Heart right ventricle (tissue), 16 donors: ENCODE measurements at regions not wholly inside any gene's neighbourhood (a gene's known extent, or its start where the extent isn't known, plus 50 kb on each side); places are given as distances from the start of the nearest gene placed in this dataset.

Experiments used
- ATAC-seq, 8 donors: fragments of 200-7000 bp; cut with Tn5 transposase; one replicate each; pipeline ENCODE4 v1.9.1; 2020; ENCODE audit warnings: mild to moderate bottlenecking in 8 of 8, moderate library complexity in 8 of 8, moderate number of reproducible peaks in 1 of 8
- DNase-seq, 2 donors: peaks; one replicate each; pipeline ENCODE4 v3.0.0-alpha.2; 2020
- H3K27ac ChIP-seq, 10 donors: fragments of 200-600 bp; sonication (generic) in 2 of 10; one replicate each; pipeline versions ENCODE4 v1.5.0 to v1.8.0; 2020 to 2022; ENCODE audit warnings: mild to moderate bottlenecking in 3 of 10
- H3K27me3 ChIP-seq, 7 donors: fragments of 200-600 bp; one replicate each; pipeline ENCODE4 v1.8.0; 2021 to 2022; ENCODE audit warnings: mild to moderate bottlenecking in 2 of 7
- H3K36me3 ChIP-seq, 9 donors: fragments of 200-600 bp; sonication (generic) in 1 of 9; one replicate each; pipeline versions ENCODE4 v1.5.0 to v1.8.0; 2020 to 2022; ENCODE audit warnings: mild to moderate bottlenecking in 2 of 9
- H3K4me1 ChIP-seq, 9 donors: fragments of 200-600 bp; sonication (generic) in 1 of 9; one replicate each; pipeline versions ENCODE4 v1.5.0 to v1.8.0; 2020 to 2022; ENCODE audit warnings: mild to moderate bottlenecking in 4 of 9
- H3K4me3 ChIP-seq, 10 donors: fragments of 200-600 bp; sonication (generic) in 2 of 10; one replicate each; pipeline versions ENCODE4 v1.5.0 to v1.8.0; 2020 to 2022; ENCODE audit warnings: mild to moderate bottlenecking in 7 of 10, moderate library complexity in 2 of 10
- H3K9me3 ChIP-seq, 11 donors: fragments of 200-600 bp in 10 of 11; sonication (generic) in 2 of 11; one replicate each; pipeline versions ENCODE4 v1.5.0 to v1.8.0; 2013 to 2022; ENCODE audit warnings: mild to moderate bottlenecking in 2 of 11, control low read depth in 1 of 11, moderate library complexity in 1 of 11
- WGBS, 2 donors: extraction: QIAGEN DNeasy Blood & Tissue Kit; methylation state at CpG; one replicate each; pipeline ENCODE4 v1.1.7; 2013; ENCODE audit warnings: inconsistent platforms in 1 of 2; 5-methylcytosine and 5-hydroxymethylcytosine counted together
- intact Hi-C, 10 donors: fragments of 100-400 bp; cut with DNase I; formaldehyde crosslinking; loops; one replicate each; pipeline versions ENCODE4 v1.11.1 to v1.14.2; 2022
- TF ChIP-seq, protein P1 (sequence below), 9 donors: fragments of 200-600 bp; sonication (generic) in 2 of 9; IDR thresholded peaks; one replicate each; pipeline versions ENCODE4 v1.5.0 to v1.8.0; 2021 to 2022; ENCODE audit warnings: antibody characterized with exemption in 9 of 9, mild to moderate bottlenecking in 5 of 9, moderate library complexity in 1 of 9
- donor health status: Arrhythmogenic right ventricular cardiomyopathy.
- donor health status: ischemic (EF 13 %, LVEDD 7.1; RV severe dilation, severe dysfunction).
- donor health status: healthy with polysubstance abuse.
- donor health status: DM: no; HTN: yes; CAD: no.
- donor health status: DM: no; HTN: no; CAD: no.
- donor health status: ischemic (EF 25% LVEDD 6.9; RV normal size, moderate dysfunction).
- donor health status: ischemic (EF 25% LVEDD 5.7; RV mildly dilated, moderate dysfunction).
- donor health status: healthy.
- donor health status: DM: yes; HTN: yes; CAD: no.
- donor health status: Ischemic cardiomyopathy.
- donor health status: ischemic (EF 35%, LVEDD 5.7; RV mildly dilated, moderate dysfunction).
- donor health status: nonischemic (EF 11% LVEDD 7.7; RV severe dilation, severe dysfunction).
- donor health status: DM: yes; HTN: yes; CAD: no.
- donor health status: PGD.
- donor health status: ischemic (EF 29% LVEDD 5.4; RV normal size, mild dysfunction).
- donor health status: nonischemic (EF 23%, LVEDD 6.1; RV moderate dilation, normal function).

GRCh38 chr10:117680601-117681000, 138.1 kb downstream of the EMX2 start:
- no peak overlapping the region for H3K27ac ChIP-seq
- TF ChIP-seq, protein P1, sequence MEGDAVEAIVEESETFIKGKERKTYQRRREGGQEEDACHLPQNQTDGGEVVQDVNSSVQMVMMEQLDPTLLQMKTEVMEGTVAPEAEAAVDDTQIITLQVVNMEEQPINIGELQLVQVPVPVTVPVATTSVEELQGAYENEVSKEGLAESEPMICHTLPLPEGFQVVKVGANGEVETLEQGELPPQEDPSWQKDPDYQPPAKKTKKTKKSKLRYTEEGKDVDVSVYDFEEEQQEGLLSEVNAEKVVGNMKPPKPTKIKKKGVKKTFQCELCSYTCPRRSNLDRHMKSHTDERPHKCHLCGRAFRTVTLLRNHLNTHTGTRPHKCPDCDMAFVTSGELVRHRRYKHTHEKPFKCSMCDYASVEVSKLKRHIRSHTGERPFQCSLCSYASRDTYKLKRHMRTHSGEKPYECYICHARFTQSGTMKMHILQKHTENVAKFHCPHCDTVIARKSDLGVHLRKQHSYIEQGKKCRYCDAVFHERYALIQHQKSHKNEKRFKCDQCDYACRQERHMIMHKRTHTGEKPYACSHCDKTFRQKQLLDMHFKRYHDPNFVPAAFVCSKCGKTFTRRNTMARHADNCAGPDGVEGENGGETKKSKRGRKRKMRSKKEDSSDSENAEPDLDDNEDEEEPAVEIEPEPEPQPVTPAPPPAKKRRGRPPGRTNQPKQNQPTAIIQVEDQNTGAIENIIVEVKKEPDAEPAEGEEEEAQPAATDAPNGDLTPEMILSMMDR (IDR thresholded peaks at IDR 0.05), result no peak
- intact Hi-C loops, result no loop called here
- no peak for DNase-seq
- peaks cover 0 to 8% (median 0%) of the 10 kb centered on the region in 9 donors for H3K4me1 ChIP-seq
- WGBS, 2 donors, result 77 to 83% methylated on average over 2 of the region's 2 CpGs
- no peak for ATAC-seq
- H3K36me3 ChIP-seq, result no peaks in the 10 kb centered on the region
- H3K4me3 ChIP-seq, result no peak overlapping the region
- H3K9me3 ChIP-seq, result no peaks in the 10 kb centered on the region
- peaks cover 0 to 33% (median 11%) of the 10 kb centered on the region in 7 donors for H3K27me3 ChIP-seq

DNA sequence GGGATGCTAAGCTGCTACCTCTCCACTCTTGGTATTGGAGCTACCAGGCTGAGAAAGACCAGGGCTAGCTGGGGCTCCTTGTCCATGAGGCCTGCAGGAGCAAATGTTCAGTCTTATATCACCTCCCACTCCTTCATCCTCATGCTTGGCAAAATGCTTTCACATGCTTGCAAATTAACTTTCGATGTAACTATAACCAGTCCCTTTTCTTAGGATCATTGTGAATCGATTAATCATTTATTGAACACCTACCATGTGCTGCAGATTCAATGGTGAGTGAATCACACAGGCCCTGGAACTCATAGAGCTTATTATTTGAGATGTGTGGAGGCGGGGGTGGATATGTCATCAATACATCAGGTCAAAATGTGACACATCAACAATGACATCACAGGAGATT, 138.6 kb downstream of the EMX2 start:
- no peak for DNase-seq
- peaks cover 0 to 28% (median 12%) of the 10 kb centered on the region in 7 donors for H3K27me3 ChIP-seq
- H3K36me3 ChIP-seq, result no peaks in the 10 kb centered on the region
- TF ChIP-seq, protein P1 (IDR thresholded peaks at IDR 0.05), result no peak
- H3K9me3 ChIP-seq, result no peaks in the 10 kb centered on the region
- intact Hi-C loops, result no loop called here
- peaks cover 0 to 8% (median 0%) of the 10 kb centered on the region in 9 donors for H3K4me1 ChIP-seq
- no peak overlapping the region for H3K27ac ChIP-seq
- ATAC-seq, result no peak
- no peak overlapping the region for H3K4me3 ChIP-seq
- WGBS, 2 donors, result 80 to 89% methylated on average over 3 of the region's 3 CpGs

DNA sequence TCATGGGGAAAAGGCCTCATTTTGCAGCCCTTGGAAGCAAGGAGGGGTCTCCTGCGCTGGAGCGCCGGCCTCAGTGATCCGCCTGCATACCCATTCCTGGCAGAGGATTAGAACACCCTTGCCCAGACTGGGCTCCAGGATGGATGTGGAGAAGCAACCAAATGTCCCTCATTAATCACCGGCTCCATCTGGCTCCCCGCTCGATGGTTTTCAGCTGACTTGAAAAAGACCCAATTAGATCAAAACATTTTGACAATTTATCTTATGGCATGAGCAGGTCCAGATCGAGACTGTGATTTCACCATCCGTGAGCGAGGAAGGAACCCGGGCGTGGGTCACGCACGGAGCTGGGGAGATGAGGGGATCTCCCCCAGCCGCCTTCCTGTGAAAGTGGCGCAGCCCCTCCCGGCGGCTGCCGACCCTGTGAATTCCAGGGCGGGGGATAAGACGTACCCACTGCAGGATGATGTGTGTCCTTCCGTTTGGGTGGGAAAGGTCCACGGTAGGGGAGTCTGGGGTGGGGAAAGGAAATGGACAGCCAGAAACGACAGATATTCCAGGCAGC, 141.6 kb downstream of the EMX2 start:
- ATAC-seq, result peak in 1 of 8 donors; percentile 19
- intact Hi-C loops, result no loop called here
- TF ChIP-seq, protein P1 (IDR thresholded peaks at IDR 0.05), result no peak
- Histone ChIP-seq H3K27me3 (peaks cover 0 to 29% (median 18%) of the 10 kb centered on the region in 7 donors), H3K4me3 (no peak overlapping the region), H3K36me3 (no peaks in the 10 kb centered on the region), H3K27ac (no peak overlapping the region), H3K9me3 (no peaks in the 10 kb centered on the region), H3K4me1 (peaks cover 0 to 8% (median 0%) of the 10 kb centered on the region in 9 donors)
- no peak for DNase-seq
- WGBS, 2 donors, result 62 to 64% methylated on average over 24 of the region's 24 CpGs

DNA sequence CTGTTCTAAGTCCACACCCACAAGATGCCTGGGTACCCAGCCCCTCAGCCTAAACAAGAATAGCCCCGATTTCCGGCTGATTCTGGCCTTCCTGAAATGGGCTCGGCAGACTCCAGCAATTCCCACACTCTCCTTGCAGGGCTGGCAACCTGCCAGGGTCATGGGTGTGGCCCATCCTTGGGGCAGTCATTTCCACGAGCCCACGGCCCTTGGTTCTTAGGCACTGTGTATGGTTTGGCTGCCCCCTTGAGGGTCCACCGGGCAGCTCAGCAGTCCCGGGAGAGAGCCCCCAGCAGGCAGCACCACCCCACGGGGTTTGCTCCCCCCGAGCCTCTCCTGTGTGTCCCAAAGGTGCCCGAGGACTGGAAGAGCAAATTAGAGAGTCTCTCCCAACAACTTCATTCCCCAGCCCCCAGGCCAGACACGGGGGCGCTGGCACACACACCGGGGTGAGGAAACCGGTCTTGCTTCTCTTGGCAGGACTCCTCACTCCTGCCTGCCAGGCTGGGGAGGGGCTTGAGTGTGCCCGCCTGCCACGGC, 142.2 kb downstream of the EMX2 start:
- Histone ChIP-seq H3K27me3 (peaks cover 0 to 30% (median 18%) of the 10 kb centered on the region in 7 donors), H3K4me1 (peaks cover 0 to 8% (median 0%) of the 10 kb centered on the region in 9 donors), H3K27ac (no peak overlapping the region), H3K9me3 (no peaks in the 10 kb centered on the region), H3K36me3 (no peaks in the 10 kb centered on the region), H3K4me3 (no peak overlapping the region)
- intact Hi-C loops, result no loop called here
- WGBS, 2 donors, result 25 to 33% methylated on average over 16 of the region's 16 CpGs
- TF ChIP-seq, protein P1 (IDR thresholded peaks at IDR 0.05), result peak in 1 of 9 donors; percentile 29
- ATAC-seq, result peak in 7 of 8 donors; percentile 36 to 80 (median 48)
- peak; percentile 18 to 34 for DNase-seq
